Astrocyte (in vitro differentiated cells and primary cell): ENCODE measurements at regions not wholly inside any gene's neighbourhood (a gene's known extent, or its start where the extent isn't known, plus 50 kb on each side); places are given as distances from the start of the nearest gene placed in this dataset.
A peak's percentile ranks its signal among the peaks of the same experiment; 100 is the strongest.
"Not testable (repeated sequence)": the region's sequence is repeated elsewhere in the genome, so short reads cannot be mapped to it uniquely, and the experiment has no call there.

Experiments
- DNase-seq: peaks from one replicate; pipeline ENCODE4 v3.0.0-alpha.2; 2010; ENCODE audit warnings: low read depth
- FAIRE-seq: peaks from 2 replicates; lab custom pipeline; 2011; peaks lifted over from hg19 to GRCh38; lab: Jason Lieb, UNC
- H2AFZ ChIP-seq: 2 replicates; pipeline ENCODE4 v1.6.0; 2012; ENCODE audit warnings: low read depth, low read length, inconsistent platforms
- H3K27ac ChIP-seq: 2 replicates; pipeline ENCODE4 v1.5.1; 2011; ENCODE audit warnings: low read depth, low read length, inconsistent platforms
- H3K27me3 ChIP-seq: 2 replicates; pipeline ENCODE4 v1.6.0; 2011; ENCODE audit warnings: low read length, inconsistent platforms; ENCODE audit not compliant: insufficient read depth
- H3K36me3 ChIP-seq: 2 replicates; pipeline ENCODE4 v1.5.1; 2011; ENCODE audit warnings: low read length, inconsistent platforms; ENCODE audit not compliant: insufficient read depth
- H3K4me1 ChIP-seq: 2 replicates; pipeline ENCODE4 v1.5.1; 2011; ENCODE audit warnings: low read length, inconsistent platforms; ENCODE audit not compliant: insufficient read depth
- H3K4me2 ChIP-seq: 2 replicates; pipeline ENCODE4 v1.6.0; 2012; ENCODE audit warnings: low read length, inconsistent platforms
- H3K4me3 ChIP-seq: 2 replicates; pipeline ENCODE4 v1.5.1; 2011; ENCODE audit warnings: low read depth, mild to moderate bottlenecking, low read length, inconsistent platforms; ENCODE audit not compliant: insufficient read depth
- H3K79me2 ChIP-seq: 2 replicates; pipeline ENCODE4 v1.6.0; 2012; ENCODE audit warnings: mild to moderate bottlenecking, low read length, inconsistent platforms; ENCODE audit not compliant: insufficient read depth
- H3K9ac ChIP-seq: 2 replicates; pipeline ENCODE4 v1.6.0; 2012; ENCODE audit warnings: mild to moderate bottlenecking, low read length, inconsistent platforms
- H3K9me3 ChIP-seq: 2 replicates; pipeline ENCODE4 v1.5.1; 2012; ENCODE audit warnings: low read depth, mild to moderate bottlenecking, low read length, inconsistent platforms; ENCODE audit not compliant: insufficient read depth
- H4K20me1 ChIP-seq: 2 replicates; pipeline ENCODE4 v1.6.0; 2012; ENCODE audit warnings: low read length, inconsistent platforms; ENCODE audit not compliant: insufficient read depth
- H3K27ac Mint-ChIP-seq: one replicate; pipeline ENCODE4 v1.8.0; 2021; ENCODE audit warnings: mild to moderate bottlenecking, mixed read lengths; ENCODE audit not compliant: unreplicated experiment
- H3K27me3 Mint-ChIP-seq: one replicate; pipeline ENCODE4 v1.8.0; 2021; ENCODE audit warnings: low read depth, mixed read lengths; ENCODE audit not compliant: unreplicated experiment
- H3K36me3 Mint-ChIP-seq: one replicate; pipeline ENCODE4 v1.8.0; 2021; ENCODE audit warnings: low read depth, mixed read lengths; ENCODE audit not compliant: unreplicated experiment
- H3K4me1 Mint-ChIP-seq: one replicate; pipeline ENCODE4 v1.8.0; 2021; ENCODE audit warnings: low read depth, mixed read lengths; ENCODE audit not compliant: unreplicated experiment
- H3K4me3 Mint-ChIP-seq: one replicate; pipeline ENCODE4 v1.8.0; 2021; ENCODE audit warnings: mild to moderate bottlenecking, moderate library complexity, mixed read lengths; ENCODE audit not compliant: unreplicated experiment
- H3K9me3 Mint-ChIP-seq: one replicate; pipeline ENCODE4 v1.8.0; 2021; ENCODE audit warnings: mild to moderate bottlenecking, mixed read lengths; ENCODE audit not compliant: unreplicated experiment
- EZH2 ChIP-seq: IDR thresholded peaks from 2 replicates; pipeline ENCODE4 v1.6.1; 2012; ENCODE audit warnings: mild to moderate bottlenecking, low read length, inconsistent platforms; ENCODE audit not compliant: insufficient read depth
- TF ChIP-seq, protein P1 (sequence below): IDR thresholded peaks from 2 replicates; pipeline ENCODE4 v1.5.1; 2011; ENCODE audit warnings: low read depth, mild to moderate bottlenecking, inconsistent platforms, low read length, moderate library complexity; ENCODE audit not compliant: insufficient read depth

DNA sequence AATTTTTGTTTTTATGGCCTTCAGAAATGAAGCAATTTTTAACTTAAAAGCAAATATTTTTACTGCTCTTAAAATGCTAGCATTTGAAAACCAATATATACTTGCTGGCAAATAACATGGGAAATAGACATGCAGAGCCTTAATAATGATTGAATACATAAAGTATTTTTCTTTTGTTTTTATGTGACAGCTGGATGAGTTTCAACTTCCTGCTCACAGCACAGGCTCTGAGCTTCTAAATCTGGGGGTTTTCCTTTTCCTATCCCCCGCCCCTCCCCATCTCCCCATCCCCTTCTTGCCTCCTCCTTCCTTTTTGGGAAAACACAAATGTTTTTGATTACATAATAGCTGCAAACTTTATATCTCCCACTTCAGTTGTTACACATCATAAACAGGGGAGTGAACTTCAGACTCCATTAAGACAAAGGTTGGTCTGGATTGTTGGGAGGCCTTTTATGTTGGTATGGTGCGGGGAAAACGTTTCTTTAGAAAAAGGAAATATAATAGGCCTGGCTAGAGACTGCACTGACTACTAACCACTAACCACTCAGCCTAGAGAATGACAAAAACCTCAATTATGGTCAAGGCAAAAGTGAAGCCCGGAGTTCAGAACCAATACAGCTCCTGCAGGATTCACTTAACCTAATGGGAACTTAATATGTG, 116.1 kb upstream of the GORAB start:
- no peaks in the 10 kb centered on the region for H3K4me1 Mint-ChIP-seq
- Histone ChIP-seq H3K27ac (no peak overlapping the region), H3K79me2 (no peaks in the 10 kb centered on the region), H4K20me1 (no peaks in the 10 kb centered on the region), H3K4me1 (peaks cover 3% of the 10 kb centered on the region), H3K27me3 (no peaks in the 10 kb centered on the region), H3K4me3 (no peak overlapping the region), H2AFZ (no peak overlapping the region), H3K9ac (no peak overlapping the region), H3K9me3 (no peaks in the 10 kb centered on the region), H3K36me3 (no peaks in the 10 kb centered on the region), H3K4me2 (no peak overlapping the region)
- no peak overlapping the region for H3K27ac Mint-ChIP-seq
- no peak overlapping the region for H3K4me3 Mint-ChIP-seq
- no peaks in the 10 kb centered on the region for H3K27me3 Mint-ChIP-seq
- DNase-seq (peak; percentile 12), FAIRE-seq (no peak)
- H3K36me3 Mint-ChIP-seq: no peaks in the 10 kb centered on the region
- no peaks in the 10 kb centered on the region for H3K9me3 Mint-ChIP-seq
- TF ChIP-seq EZH2: no peak
- TF ChIP-seq, protein P1, sequence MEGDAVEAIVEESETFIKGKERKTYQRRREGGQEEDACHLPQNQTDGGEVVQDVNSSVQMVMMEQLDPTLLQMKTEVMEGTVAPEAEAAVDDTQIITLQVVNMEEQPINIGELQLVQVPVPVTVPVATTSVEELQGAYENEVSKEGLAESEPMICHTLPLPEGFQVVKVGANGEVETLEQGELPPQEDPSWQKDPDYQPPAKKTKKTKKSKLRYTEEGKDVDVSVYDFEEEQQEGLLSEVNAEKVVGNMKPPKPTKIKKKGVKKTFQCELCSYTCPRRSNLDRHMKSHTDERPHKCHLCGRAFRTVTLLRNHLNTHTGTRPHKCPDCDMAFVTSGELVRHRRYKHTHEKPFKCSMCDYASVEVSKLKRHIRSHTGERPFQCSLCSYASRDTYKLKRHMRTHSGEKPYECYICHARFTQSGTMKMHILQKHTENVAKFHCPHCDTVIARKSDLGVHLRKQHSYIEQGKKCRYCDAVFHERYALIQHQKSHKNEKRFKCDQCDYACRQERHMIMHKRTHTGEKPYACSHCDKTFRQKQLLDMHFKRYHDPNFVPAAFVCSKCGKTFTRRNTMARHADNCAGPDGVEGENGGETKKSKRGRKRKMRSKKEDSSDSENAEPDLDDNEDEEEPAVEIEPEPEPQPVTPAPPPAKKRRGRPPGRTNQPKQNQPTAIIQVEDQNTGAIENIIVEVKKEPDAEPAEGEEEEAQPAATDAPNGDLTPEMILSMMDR: no peak

DNA sequence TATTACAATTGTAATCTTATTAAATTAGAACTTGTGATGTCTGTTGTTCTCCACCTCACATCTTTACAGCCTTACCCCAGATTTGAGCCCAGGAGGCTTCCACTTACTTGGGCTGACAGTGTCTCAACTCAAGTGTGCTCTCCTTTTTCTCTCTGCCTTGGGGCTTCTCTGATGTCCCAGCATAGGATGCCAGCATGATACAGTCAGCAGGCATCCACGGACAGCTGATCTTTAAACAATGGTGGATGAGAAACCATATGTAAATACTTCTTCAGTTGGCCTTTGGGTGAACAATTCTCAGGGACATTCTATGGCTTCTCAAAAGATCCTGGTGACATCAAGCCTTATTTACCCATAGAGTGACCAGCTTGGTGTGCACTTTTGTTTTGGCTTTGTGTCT, 107.6 kb upstream of the GORAB start:
- Histone ChIP-seq H2AFZ (no peak overlapping the region), H3K4me2 (no peak overlapping the region), H3K4me1 (no peaks in the 10 kb centered on the region), H3K4me3 (no peak overlapping the region), H3K79me2 (no peaks in the 10 kb centered on the region), H3K9me3 (no peaks in the 10 kb centered on the region), H3K27ac (no peak overlapping the region), H3K36me3 (no peaks in the 10 kb centered on the region), H3K27me3 (no peaks in the 10 kb centered on the region), H4K20me1 (no peaks in the 10 kb centered on the region), H3K9ac (no peak overlapping the region)
- FAIRE-seq (no peak), DNase-seq (no peak)
- no peaks in the 10 kb centered on the region for H3K36me3 Mint-ChIP-seq
- no peak overlapping the region for H3K27ac Mint-ChIP-seq
- no peaks in the 10 kb centered on the region for H3K27me3 Mint-ChIP-seq
- peaks cover 11% of the 10 kb centered on the region for H3K9me3 Mint-ChIP-seq
- H3K4me3 Mint-ChIP-seq: no peak overlapping the region
- H3K4me1 Mint-ChIP-seq: peaks cover 2% of the 10 kb centered on the region
- TF ChIP-seq, protein P1: no peak
- TF ChIP-seq EZH2: no peak

DNA sequence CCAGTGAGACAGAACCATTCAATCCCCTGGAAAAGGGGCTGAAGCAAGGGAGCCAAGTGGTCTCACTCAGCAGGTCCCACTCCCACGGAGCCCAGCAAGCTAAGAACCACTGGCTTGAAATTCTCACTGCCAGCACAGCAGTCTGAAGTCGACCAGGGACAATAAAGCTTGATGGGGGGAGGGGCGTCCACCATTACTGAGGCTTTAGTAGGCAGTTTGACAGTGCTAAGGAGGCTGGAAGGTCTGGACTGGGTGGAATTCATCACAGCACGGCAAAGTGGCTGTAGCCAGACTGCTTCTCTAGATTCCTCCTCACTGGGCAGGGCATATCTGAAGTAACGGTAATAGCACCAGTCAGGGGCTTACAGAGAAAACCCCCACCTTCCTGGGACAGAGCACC, 105.4 kb upstream of the GORAB start:
- Histone ChIP-seq H3K9me3 (no peaks in the 10 kb centered on the region), H4K20me1 (no peaks in the 10 kb centered on the region), H3K36me3 (no peaks in the 10 kb centered on the region), H3K79me2 (no peaks in the 10 kb centered on the region), H3K9ac (no peak overlapping the region), H3K27me3 (no peaks in the 10 kb centered on the region), H3K27ac (no peak overlapping the region), H3K4me3 (no peak overlapping the region), H2AFZ (no peak overlapping the region), H3K4me2 (no peak overlapping the region), H3K4me1 (no peaks in the 10 kb centered on the region)
- Mint-ChIP-seq H3K9me3 (peaks cover 18% of the 10 kb centered on the region), H3K4me3 (no peak overlapping the region), H3K4me1 (peaks cover 2% of the 10 kb centered on the region), H3K27me3 (no peaks in the 10 kb centered on the region), H3K36me3 (no peaks in the 10 kb centered on the region), H3K27ac (no peak overlapping the region)
- DNase-seq (no peak), FAIRE-seq (no peak)
- TF ChIP-seq, protein P1: no peak

DNA sequence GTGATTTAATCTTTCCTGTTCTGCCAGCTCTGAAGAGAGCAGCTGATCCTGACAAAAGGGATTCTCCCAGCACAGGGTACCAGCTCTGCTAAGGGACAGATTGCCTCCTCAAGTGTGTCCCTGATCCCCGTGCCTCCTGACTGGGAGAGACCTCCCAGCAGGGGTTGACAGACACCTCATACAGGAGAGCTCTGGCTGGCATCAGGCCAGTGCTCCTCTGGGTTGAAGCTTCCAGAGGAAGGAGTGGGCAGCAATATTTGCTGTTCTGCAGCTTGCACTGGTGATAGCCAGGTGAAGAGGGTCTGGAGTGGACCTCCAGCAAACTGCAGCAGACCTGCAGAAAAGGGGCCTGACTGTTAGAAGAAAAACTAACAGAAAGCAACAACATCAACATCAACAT, 105.0 kb upstream of the GORAB start:
- not testable (repeated sequence) for H3K27ac Mint-ChIP-seq, H3K9ac ChIP-seq, DNase-seq, H4K20me1 ChIP-seq, H3K4me3 Mint-ChIP-seq, FAIRE-seq, H3K36me3 ChIP-seq, H3K27ac ChIP-seq, H3K4me3 ChIP-seq, H3K4me2 ChIP-seq, H3K27me3 ChIP-seq, H3K4me1 Mint-ChIP-seq, H3K4me1 ChIP-seq, H2AFZ ChIP-seq, H3K9me3 ChIP-seq, H3K27me3 Mint-ChIP-seq, H3K36me3 Mint-ChIP-seq, H3K79me2 ChIP-seq
- peaks cover 18% of the 10 kb centered on the region for H3K9me3 Mint-ChIP-seq
